ENCODE measurements at regions not wholly inside any gene's neighbourhood (a gene's known extent, or its start where the extent isn't known, plus 50 kb on each side); places are given as distances from the start of the nearest gene placed in this dataset.

GRCh38 chr18:30929718-30930117, 112.8 kb downstream of the DSC3 start:
- no peak for TF ChIP-seq ZFX (IDR thresholded peaks at IDR 0.05; ENCODE audit: borderline replicate concordance)
- no peak for TF ChIP-seq CTCF (IDR thresholded peaks at IDR 0.05)
- H3K27ac ChIP-seq, result no peak overlapping the region

- H3K27ac ChIP-seq, result no peak overlapping the region
- TF ChIP-seq CTCF (IDR thresholded peaks at IDR 0.05), result no peak
- no peak for TF ChIP-seq ZFX (IDR thresholded peaks at IDR 0.05; ENCODE audit: borderline replicate concordance)
Observed at GRCh38 chr18:30929065-30929464, 113.5 kb downstream of the DSC3 start.

- H3K27ac ChIP-seq, result no peak overlapping the region
- TF ChIP-seq CTCF (IDR thresholded peaks at IDR 0.05), result no peak
- TF ChIP-seq ZFX (IDR thresholded peaks at IDR 0.05; ENCODE audit: borderline replicate concordance), result no peak
Observed at GRCh38 chr18:30927517-30928075, 114.9 kb downstream of the DSC3 start.

GRCh38 chr18:30927042-30927441, 115.5 kb downstream of the DSC3 start:
- no peak for TF ChIP-seq CTCF (IDR thresholded peaks at IDR 0.05)
- TF ChIP-seq ZFX (IDR thresholded peaks at IDR 0.05; ENCODE audit: borderline replicate concordance), result no peak
- H3K27ac ChIP-seq, result no peak overlapping the region

- TF ChIP-seq CTCF (IDR thresholded peaks at IDR 0.05), result no peak
- no peak for TF ChIP-seq ZFX (IDR thresholded peaks at IDR 0.05; ENCODE audit: borderline replicate concordance)
- H3K27ac ChIP-seq, result no peak overlapping the region
Observed at GRCh38 chr18:30925795-30926194, 116.7 kb downstream of the DSC3 start.

- TF ChIP-seq CTCF (IDR thresholded peaks at IDR 0.05), result no peak
- TF ChIP-seq ZFX (IDR thresholded peaks at IDR 0.05; ENCODE audit: borderline replicate concordance), result no peak
Observed at GRCh38 chr18:30920757-30921156, 121.8 kb downstream of the DSC3 start.

GRCh38 chr18:30920351-30920750, 122.2 kb downstream of the DSC3 start:
- H3K27ac ChIP-seq, result no peak overlapping the region
- TF ChIP-seq ZFX (IDR thresholded peaks at IDR 0.05; ENCODE audit: borderline replicate concordance) (no peak), CTCF (IDR thresholded peaks at IDR 0.05) (no peak)

More at GRCh38 chr18:30920757-30921156, 121.8 kb downstream of the DSC3 start:
- H3K27ac ChIP-seq, result no peak overlapping the region
